K562 (cell line): ENCODE measurements at regions not wholly inside any gene's neighbourhood (a gene's known extent, or its start where the extent isn't known, plus 50 kb on each side); places are given as distances from the start of the nearest gene placed in this dataset.

Experiments used
- ATAC-seq: fragments of 200-7000 bp; cut with Tn5 transposase; 3 replicates; pipeline ENCODE4 v1.9.1; 2020; ENCODE audit warnings: moderate library complexity
- BruUV-seq: library from RNA; stranded (reverse); fragments of 400-500 nt; replicated peaks from 2 replicates; lab custom pipeline; 2021; lab: Mats Ljungman, UMichigan
- CTCF ChIA-PET: fragments of 300-600 bp; formaldehyde crosslinking; extraction: SDS; loops from one replicate; lab custom pipeline; 2021; ENCODE audit warnings: low intra/inter-chr PET ratio; lab: Yijun Ruan, JAX
- POLR2A ChIA-PET: fragments of 300-600, 350-650 bp; sonication (Branson Sonifier 250); formaldehyde crosslinking; extraction: SDS; loops from one replicate; lab custom pipeline; 2021; ENCODE audit warnings: antibody characterized with exemption, inconsistent platforms; lab: Yijun Ruan, JAX
- DNase-seq, 4 experiments: peaks; one replicate each; pipeline versions ENCODE4 v3.0.0 to v3.0.0-alpha.2; 2011 to 2018; ENCODE audit warnings: low spot score in 3 of 4, mixed read lengths in 3 of 4; ENCODE audit errors: extremely low read depth in 1 of 4
- FAIRE-seq: peaks from 2 replicates; lab custom pipeline; 2011; peaks lifted over from hg19 to GRCh38; lab: Jason Lieb, UNC
- H2AFZ ChIP-seq: 2 replicates; pipeline ENCODE4 v1.6.0; 2011; ENCODE audit warnings: low read depth, low read length, control low read depth, inconsistent platforms
- H3K27ac ChIP-seq: fragments of 200-600 bp; 3 replicates; pipeline ENCODE4 v1.8.0; 2011; ENCODE audit warnings: low read depth, mild to moderate bottlenecking, control low read depth, inconsistent platforms, low read length, moderate library complexity, mixed read lengths; ENCODE audit errors: extremely low read depth
- H3K27me3 ChIP-seq, 2 experiments: fragments of 300-600 bp in 1 of 2; 2 replicates in 1 of 2; 3 replicates in 1 of 2; pipeline versions ENCODE4 v1.6.0 to v1.8.0; 2011; ENCODE audit warnings: inconsistent platforms in 2 of 2, low read length in 2 of 2, mild to moderate bottlenecking in 1 of 2, mixed read lengths in 1 of 2, moderate library complexity in 1 of 2; ENCODE audit not compliant: control insufficient read depth in 2 of 2, insufficient read depth in 2 of 2
- H3K36me3 ChIP-seq: fragments of 300-600 bp; 3 replicates; pipeline ENCODE4 v1.8.0; 2011; ENCODE audit warnings: mild to moderate bottlenecking, low read length, inconsistent platforms; ENCODE audit not compliant: control insufficient read depth, insufficient read depth
- H3K4me1 ChIP-seq, 2 experiments: fragments of 200-600 bp in 1 of 2; replicated peaks in 1 of 2; 2 replicates in 1 of 2; 3 replicates in 1 of 2; pipeline versions ENCODE4 v1.5.1 to v1.8.0; 2011; ENCODE audit warnings: inconsistent platforms in 2 of 2, low read length in 2 of 2, mild to moderate bottlenecking in 1 of 2, mixed read lengths in 1 of 2, moderate library complexity in 1 of 2; ENCODE audit not compliant: control insufficient read depth in 2 of 2, insufficient read depth in 2 of 2
- H3K4me2 ChIP-seq: 2 replicates; pipeline ENCODE4 v1.6.1; 2011; ENCODE audit warnings: low read length, control low read depth, inconsistent platforms, mixed read lengths; ENCODE audit not compliant: insufficient read depth
- H3K4me3 ChIP-seq: fragments of 200-600 bp; sonication (generic), shearing (Covaris generic); 2 replicates; pipeline ENCODE4 v1.5.1; 2016; ENCODE audit warnings: control low read depth, inconsistent platforms
- H3K79me2 ChIP-seq: fragments of 200-600 bp; 3 replicates; pipeline ENCODE4 v1.8.0; 2011; ENCODE audit warnings: low read length, inconsistent platforms; ENCODE audit not compliant: control insufficient read depth, insufficient read depth
- H3K9ac ChIP-seq, 2 experiments: 2 replicates each; pipeline versions ENCODE4 v1.6.0 to v1.6.1; 2011; ENCODE audit warnings: low read depth in 2 of 2, low read length in 2 of 2, control low read depth in 1 of 2, inconsistent platforms in 1 of 2, mild to moderate bottlenecking in 1 of 2, mixed read lengths in 1 of 2; ENCODE audit not compliant: insufficient read depth in 1 of 2
- H3K9me1 ChIP-seq: one replicate; pipeline ENCODE4 v1.6.0; 2011; ENCODE audit warnings: inconsistent platforms, mild to moderate bottlenecking, low read length, moderate library complexity; ENCODE audit not compliant: control insufficient read depth, insufficient read depth
- H3K9me3 ChIP-seq: replicated peaks from 2 replicates; pipeline ENCODE4 v1.5.1; 2011; ENCODE audit warnings: low read depth, low read length, inconsistent platforms; ENCODE audit not compliant: control insufficient read depth, insufficient read depth
- H4K20me1 ChIP-seq: replicated peaks from 2 replicates; pipeline ENCODE4 v1.6.1; 2011; ENCODE audit warnings: low read length, inconsistent platforms, mixed read lengths; ENCODE audit not compliant: control insufficient read depth, insufficient read depth
- BRF2 ChIP-seq: IDR thresholded peaks from 3 replicates; pipeline ENCODE4 v1.6.1; 2011; ENCODE audit warnings: borderline replicate concordance, mild to moderate bottlenecking; ENCODE audit not compliant: insufficient read length, insufficient read depth
- ESRRB ChIP-seq: fragments of 250-450 bp; sonication (Bioruptor Pico); IDR thresholded peaks from 2 replicates; pipeline ENCODE4 v1.5.0; 2020; ENCODE audit warnings: mild to moderate bottlenecking, moderate library complexity, borderline replicate concordance
- GTF2E2 ChIP-seq: fragments of 200-800 bp; sonication (Bioruptor generic); IDR thresholded peaks from 2 replicates; pipeline ENCODE4 v1.6.1; 2016; ENCODE audit warnings: missing genetic modification characterization, missing compliant biosample characterization
- HDAC8 ChIP-seq: fragments of 450-650 bp; IDR thresholded peaks from 2 replicates; pipeline ENCODE4 v1.6.1; 2016; ENCODE audit warnings: mild to moderate bottlenecking, missing genetic modification characterization, moderate library complexity, missing compliant biosample characterization
- PKNOX1 ChIP-seq: fragments of 450-650 bp; IDR thresholded peaks from 2 replicates; pipeline ENCODE4 v1.6.1; 2016
- PTBP1 ChIP-seq: fragments of 200-400 bp; formaldehyde crosslinking; IDR thresholded peaks from 2 replicates; pipeline ENCODE4 v1.6.1; 2017; ENCODE audit warnings: low read depth, low read length
- TOE1 ChIP-seq, 2 experiments: fragments of 450-650 bp in 1 of 2; sonication (generic) in 1 of 2; formaldehyde crosslinking in 1 of 2; IDR thresholded peaks; 2 replicates each; pipeline versions ENCODE4 v1.7.1 to v1.8.0; 2016 to 2022; ENCODE audit warnings: borderline replicate concordance in 2 of 2, mild to moderate bottlenecking in 2 of 2, antibody characterized with exemption in 1 of 2, inconsistent platforms in 1 of 2, low read depth in 1 of 2, missing genetic modification reagents in 1 of 2, moderate library complexity in 1 of 2
- ZFP36 ChIP-seq: fragments of 150-350 bp; IDR thresholded peaks from 2 replicates; pipeline ENCODE4 v1.6.1; 2018; ENCODE audit warnings: low read length, low read depth; ENCODE audit not compliant: partially characterized antibody
- ZNF668 ChIP-seq: fragments of 250-450 bp; sonication (Bioruptor Pico); IDR thresholded peaks from 2 replicates; pipeline ENCODE4 v1.8.0; 2022; ENCODE audit warnings: mild to moderate bottlenecking, inconsistent platforms
- ZNF764 ChIP-seq: fragments of 250-450 bp; sonication (Bioruptor Pico); IDR thresholded peaks from 2 replicates; pipeline ENCODE4 v1.4.0; 2020; ENCODE audit warnings: low read depth, mild to moderate bottlenecking, moderate library complexity
- WGBS: fragments of 100-300 bp; shearing (Covaris generic); methylation state at CpG from one replicate; pipeline ENCODE4 v1.1.6; 2016; ENCODE audit warnings: low coverage, mixed read lengths; ENCODE audit not compliant: insufficient coverage; ENCODE audit errors: missing lambda C conversion rate; 5-methylcytosine and 5-hydroxymethylcytosine counted together
- in situ Hi-C: fragments of 300-500 bp; cut with MboI; formaldehyde crosslinking; loops from 4 replicates; pipeline ENCODE4 v1.15.0; 2018; ENCODE audit warnings: inconsistent platforms, mixed read lengths
- intact Hi-C: fragments of 100-400 bp; cut with micrococcal nuclease; formaldehyde crosslinking; loops from 2 replicates; pipeline ENCODE4 v1.14.2; 2022
- TF ChIP-seq, protein P1 (sequence below): fragments of 450-650 bp; formaldehyde crosslinking; IDR thresholded peaks from 2 replicates; pipeline ENCODE4 v1.4.0; 2022; ENCODE audit warnings: missing genetic modification characterization
- TF ChIP-seq, protein P2 (sequence below): sonication (generic); formaldehyde crosslinking; IDR thresholded peaks from 2 replicates; pipeline ENCODE4 v1.4.0; 2020; ENCODE audit warnings: mild to moderate bottlenecking, missing genetic modification reagents
- TF ChIP-seq, protein P3 (sequence below): fragments of 450-650 bp; formaldehyde crosslinking; IDR thresholded peaks from 2 replicates; pipeline ENCODE4 v1.4.0; 2020; ENCODE audit warnings: mild to moderate bottlenecking, moderate library complexity

DNA sequence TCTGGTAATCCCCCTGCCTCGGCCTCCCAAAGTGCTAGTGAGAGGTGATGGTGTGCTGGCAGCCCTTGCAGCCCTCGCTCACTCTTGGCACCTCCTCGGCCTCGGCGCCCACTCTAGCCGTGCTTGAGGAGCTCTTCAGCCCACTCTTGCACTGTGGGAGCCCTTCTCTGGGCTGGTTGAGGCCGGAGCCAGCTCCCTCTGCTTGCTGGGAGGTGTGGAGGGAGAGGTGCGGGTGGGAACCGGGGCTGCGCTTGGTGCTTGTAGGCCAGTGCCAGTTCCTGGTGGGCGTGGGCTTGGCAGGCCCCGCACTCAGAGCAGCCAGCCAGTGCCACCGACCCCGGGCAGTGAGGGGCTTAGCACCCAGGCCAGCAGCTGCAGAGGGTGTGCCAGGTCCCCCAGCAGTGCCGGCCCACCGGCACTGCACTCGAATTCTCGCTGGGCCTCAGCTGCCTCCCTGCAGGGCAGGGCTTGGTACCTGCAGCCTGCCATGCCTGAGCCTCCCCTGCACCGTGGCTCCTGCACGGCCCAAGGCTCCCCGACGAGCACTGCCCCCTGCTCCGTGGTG is 189.0 kb upstream of the ASCC3 start:
- no peak overlapping the region for H3K27ac ChIP-seq
- 0% methylated on average over 15 of the region's 23 CpGs for WGBS
- H2AFZ ChIP-seq, result no peak overlapping the region
- H3K9me3 ChIP-seq, result no peaks in the 10 kb centered on the region
- POLR2A ChIA-PET, result no interaction called here
- intact Hi-C loops (no loop called here), in situ Hi-C loops (no loop called here)
- ATAC-seq (no peak), DNase-seq (no peak), FAIRE-seq (no peak)
- H3K4me3 ChIP-seq, result no peak overlapping the region
- H3K9ac ChIP-seq, result no peak overlapping the region
- CTCF ChIA-PET, result no interaction called here
- no peaks in the 10 kb centered on the region for H4K20me1 ChIP-seq
- BruUV-seq, result no TSS peak
- H3K27me3 ChIP-seq, result no peaks in the 10 kb centered on the region
- H3K79me2 ChIP-seq, result no peaks in the 10 kb centered on the region
- H3K4me1 ChIP-seq, result no peaks in the 10 kb centered on the region
- H3K9me1 ChIP-seq, result no peaks in the 10 kb centered on the region
- no peaks in the 10 kb centered on the region for H3K36me3 ChIP-seq
- H3K4me2 ChIP-seq, result no peak overlapping the region
- TF ChIP-seq ZNF764 (CRISPR knock-in tag) (no peak), PKNOX1 (no peak), TOE1 (IDR thresholded peaks at IDR 0.05; ENCODE audit: borderline replicate concordance) (no peak), TOE1 (CRISPR knock-in tag; IDR thresholded peaks at IDR 0.05; ENCODE audit: borderline replicate concordance, low read depth) (no peak), ZNF668 (CRISPR knock-in tag) (no peak), BRF2 (no peak), PTBP1 (no peak), ESRRB (CRISPR knock-in tag) (no peak), HDAC8 (tag) (no peak), ZFP36 (no peak), GTF2E2 (tag) (no peak)
- TF ChIP-seq, protein P1, sequence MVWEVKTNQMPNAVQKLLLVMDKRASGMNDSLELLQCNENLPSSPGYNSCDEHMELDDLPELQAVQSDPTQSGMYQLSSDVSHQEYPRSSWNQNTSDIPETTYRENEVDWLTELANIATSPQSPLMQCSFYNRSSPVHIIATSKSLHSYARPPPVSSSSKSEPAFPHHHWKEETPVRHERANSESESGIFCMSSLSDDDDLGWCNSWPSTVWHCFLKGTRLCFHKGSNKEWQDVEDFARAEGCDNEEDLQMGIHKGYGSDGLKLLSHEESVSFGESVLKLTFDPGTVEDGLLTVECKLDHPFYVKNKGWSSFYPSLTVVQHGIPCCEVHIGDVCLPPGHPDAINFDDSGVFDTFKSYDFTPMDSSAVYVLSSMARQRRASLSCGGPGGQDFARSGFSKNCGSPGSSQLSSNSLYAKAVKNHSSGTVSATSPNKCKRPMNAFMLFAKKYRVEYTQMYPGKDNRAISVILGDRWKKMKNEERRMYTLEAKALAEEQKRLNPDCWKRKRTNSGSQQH, result no peak
- TF ChIP-seq, protein P2, sequence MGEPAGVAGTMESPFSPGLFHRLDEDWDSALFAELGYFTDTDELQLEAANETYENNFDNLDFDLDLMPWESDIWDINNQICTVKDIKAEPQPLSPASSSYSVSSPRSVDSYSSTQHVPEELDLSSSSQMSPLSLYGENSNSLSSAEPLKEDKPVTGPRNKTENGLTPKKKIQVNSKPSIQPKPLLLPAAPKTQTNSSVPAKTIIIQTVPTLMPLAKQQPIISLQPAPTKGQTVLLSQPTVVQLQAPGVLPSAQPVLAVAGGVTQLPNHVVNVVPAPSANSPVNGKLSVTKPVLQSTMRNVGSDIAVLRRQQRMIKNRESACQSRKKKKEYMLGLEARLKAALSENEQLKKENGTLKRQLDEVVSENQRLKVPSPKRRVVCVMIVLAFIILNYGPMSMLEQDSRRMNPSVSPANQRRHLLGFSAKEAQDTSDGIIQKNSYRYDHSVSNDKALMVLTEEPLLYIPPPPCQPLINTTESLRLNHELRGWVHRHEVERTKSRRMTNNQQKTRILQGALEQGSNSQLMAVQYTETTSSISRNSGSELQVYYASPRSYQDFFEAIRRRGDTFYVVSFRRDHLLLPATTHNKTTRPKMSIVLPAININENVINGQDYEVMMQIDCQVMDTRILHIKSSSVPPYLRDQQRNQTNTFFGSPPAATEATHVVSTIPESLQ (CRISPR knock-in tag), result no peak
- TF ChIP-seq, protein P3, sequence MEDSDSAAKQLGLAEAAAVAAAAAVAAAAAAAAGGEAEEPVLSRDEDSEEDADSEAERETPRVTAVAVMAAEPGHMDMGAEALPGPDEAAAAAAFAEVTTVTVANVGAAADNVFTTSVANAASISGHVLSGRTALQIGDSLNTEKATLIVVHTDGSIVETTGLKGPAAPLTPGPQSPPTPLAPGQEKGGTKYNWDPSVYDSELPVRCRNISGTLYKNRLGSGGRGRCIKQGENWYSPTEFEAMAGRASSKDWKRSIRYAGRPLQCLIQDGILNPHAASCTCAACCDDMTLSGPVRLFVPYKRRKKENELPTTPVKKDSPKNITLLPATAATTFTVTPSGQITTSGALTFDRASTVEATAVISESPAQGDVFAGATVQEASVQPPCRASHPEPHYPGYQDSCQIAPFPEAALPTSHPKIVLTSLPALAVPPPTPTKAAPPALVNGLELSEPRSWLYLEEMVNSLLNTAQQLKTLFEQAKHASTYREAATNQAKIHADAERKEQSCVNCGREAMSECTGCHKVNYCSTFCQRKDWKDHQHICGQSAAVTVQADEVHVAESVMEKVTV, result no peak
